ENCODE measurements at regions not wholly inside any gene's neighbourhood (a gene's known extent, or its start where the extent isn't known, plus 50 kb on each side); places are given as distances from the start of the nearest gene placed in this dataset.

DNA sequence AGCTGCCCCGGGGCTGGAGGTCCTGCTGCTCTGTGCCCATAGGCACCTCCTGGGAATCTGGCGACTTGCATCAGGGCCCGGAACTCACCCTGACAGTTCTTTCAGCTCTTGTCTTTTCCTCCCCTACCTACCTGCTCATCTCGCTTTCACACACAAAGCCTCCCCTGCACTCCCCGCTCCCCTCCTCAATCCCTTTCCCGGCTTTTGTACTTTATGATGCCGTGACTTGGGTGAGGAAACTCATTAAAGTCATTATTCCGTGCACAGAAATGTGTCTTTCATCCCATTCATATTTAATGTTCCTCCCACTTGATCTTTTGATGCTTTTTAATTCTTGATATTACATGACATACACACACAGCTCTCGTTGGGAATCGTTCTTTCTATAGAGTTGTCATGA, 218.6 kb downstream of the RPS24 start:
- TF ChIP-seq, protein P1, sequence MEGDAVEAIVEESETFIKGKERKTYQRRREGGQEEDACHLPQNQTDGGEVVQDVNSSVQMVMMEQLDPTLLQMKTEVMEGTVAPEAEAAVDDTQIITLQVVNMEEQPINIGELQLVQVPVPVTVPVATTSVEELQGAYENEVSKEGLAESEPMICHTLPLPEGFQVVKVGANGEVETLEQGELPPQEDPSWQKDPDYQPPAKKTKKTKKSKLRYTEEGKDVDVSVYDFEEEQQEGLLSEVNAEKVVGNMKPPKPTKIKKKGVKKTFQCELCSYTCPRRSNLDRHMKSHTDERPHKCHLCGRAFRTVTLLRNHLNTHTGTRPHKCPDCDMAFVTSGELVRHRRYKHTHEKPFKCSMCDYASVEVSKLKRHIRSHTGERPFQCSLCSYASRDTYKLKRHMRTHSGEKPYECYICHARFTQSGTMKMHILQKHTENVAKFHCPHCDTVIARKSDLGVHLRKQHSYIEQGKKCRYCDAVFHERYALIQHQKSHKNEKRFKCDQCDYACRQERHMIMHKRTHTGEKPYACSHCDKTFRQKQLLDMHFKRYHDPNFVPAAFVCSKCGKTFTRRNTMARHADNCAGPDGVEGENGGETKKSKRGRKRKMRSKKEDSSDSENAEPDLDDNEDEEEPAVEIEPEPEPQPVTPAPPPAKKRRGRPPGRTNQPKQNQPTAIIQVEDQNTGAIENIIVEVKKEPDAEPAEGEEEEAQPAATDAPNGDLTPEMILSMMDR (IDR thresholded peaks at IDR 0.05), result no peak
- TF ChIP-seq EZH2 (IDR thresholded peaks at IDR 0.05; ENCODE audit: borderline replicate concordance, insufficient read depth, low read depth, low read length, poor library complexity, severe bottlenecking), result no peak
